Mesothelial cell of epicardium (in vitro differentiated cells): ENCODE measurements at regions not wholly inside any gene's neighbourhood (a gene's known extent, or its start where the extent isn't known, plus 50 kb on each side); places are given as distances from the start of the nearest gene placed in this dataset.

Experiments used
- DNase-seq, 2 experiments: peaks; one replicate each; pipeline ENCODE4 v3.0.0; 2021; ENCODE audit warnings: low spot score in 2 of 2; ENCODE audit not compliant: unreplicated experiment in 2 of 2
- H3K27ac Mint-ChIP-seq: 2 replicates; pipeline ENCODE4 v1.8.0; 2021; ENCODE audit warnings: mixed read lengths
- H3K27me3 Mint-ChIP-seq: 2 replicates; pipeline ENCODE4 v1.8.0; 2021; ENCODE audit warnings: low read depth, mixed read lengths
- H3K36me3 Mint-ChIP-seq: 2 replicates; pipeline ENCODE4 v1.8.0; 2021; ENCODE audit warnings: mixed read lengths
- H3K4me1 Mint-ChIP-seq: 2 replicates; pipeline ENCODE4 v1.8.0; 2021; ENCODE audit warnings: mixed read lengths
- H3K4me3 Mint-ChIP-seq: 2 replicates; pipeline ENCODE4 v1.8.0; 2021; ENCODE audit warnings: mild to moderate bottlenecking, moderate library complexity, mixed read lengths
- H3K9me3 Mint-ChIP-seq: 2 replicates; pipeline ENCODE4 v1.8.0; 2021; ENCODE audit warnings: mixed read lengths
- CTCF ChIP-seq: fragments of 200-600 bp; sonication (generic); IDR thresholded peaks from one replicate; pipeline ENCODE4 v1.5.0; 2021; ENCODE audit warnings: antibody characterized with exemption; ENCODE audit not compliant: unreplicated experiment

- Mint-ChIP-seq H3K27ac (no peak overlapping the region), H3K36me3 (no peaks in the 10 kb centered on the region), H3K4me3 (no peak overlapping the region), H3K9me3 (peaks cover 6% of the 10 kb centered on the region), H3K4me1 (peaks cover 9% of the 10 kb centered on the region), H3K27me3 (no peaks in the 10 kb centered on the region)
- DNase-seq = no peak
- no peak for TF ChIP-seq CTCF
Observed at GRCh38 chr6:129955584-129955983, 62.8 kb upstream of the L3MBTL3 start.

GRCh38 chr6:129954749-129955431, 63.5 kb upstream of the L3MBTL3 start:
- DNase-seq = no peak
- no peaks in the 10 kb centered on the region for H3K27me3 Mint-ChIP-seq
- H3K27ac Mint-ChIP-seq = peak overlapping the region; percentile 83
- no peak for TF ChIP-seq CTCF
- no peaks in the 10 kb centered on the region for H3K36me3 Mint-ChIP-seq
- H3K9me3 Mint-ChIP-seq = peaks cover 6% of the 10 kb centered on the region
- H3K4me3 Mint-ChIP-seq = no peak overlapping the region
- peaks cover 12% of the 10 kb centered on the region for H3K4me1 Mint-ChIP-seq

GRCh38 chr6:129947797-129948196, 70.6 kb upstream of the L3MBTL3 start:
- H3K4me3 Mint-ChIP-seq = no peak overlapping the region
- no peak overlapping the region for H3K27ac Mint-ChIP-seq
- no peak for TF ChIP-seq CTCF

GRCh38 chr6:129946439-129947140, 71.8 kb upstream of the L3MBTL3 start:
- no peaks in the 10 kb centered on the region for H3K9me3 Mint-ChIP-seq
- DNase-seq = no peak
- H3K27me3 Mint-ChIP-seq = no peaks in the 10 kb centered on the region
- H3K36me3 Mint-ChIP-seq = no peaks in the 10 kb centered on the region
- TF ChIP-seq CTCF = no peak
- no peak overlapping the region for H3K4me3 Mint-ChIP-seq
- peak overlapping the region; percentile 91 for H3K27ac Mint-ChIP-seq
- H3K4me1 Mint-ChIP-seq = peaks cover 23% of the 10 kb centered on the region

More at GRCh38 chr6:129947797-129948196, 70.6 kb upstream of the L3MBTL3 start:
- Mint-ChIP-seq H3K27me3 (no peaks in the 10 kb centered on the region), H3K9me3 (peaks cover 6% of the 10 kb centered on the region), H3K36me3 (no peaks in the 10 kb centered on the region), H3K4me1 (peaks cover 23% of the 10 kb centered on the region)
- DNase-seq = no peak

GRCh38 chr6:129943637-129944271, 74.6 kb upstream of the L3MBTL3 start:
- no peak for TF ChIP-seq CTCF
- H3K4me3 Mint-ChIP-seq = no peak overlapping the region

More at GRCh38 chr6:129943637-129944271, 74.6 kb upstream of the L3MBTL3 start:
- Mint-ChIP-seq H3K9me3 (no peaks in the 10 kb centered on the region), H3K4me1 (peaks cover 17% of the 10 kb centered on the region), H3K27me3 (no peaks in the 10 kb centered on the region), H3K27ac (no peak overlapping the region), H3K36me3 (no peaks in the 10 kb centered on the region)
- DNase-seq = no peak
